ENCODE measurements at regions not wholly inside any gene's neighbourhood (a gene's known extent, or its start where the extent isn't known, plus 50 kb on each side); places are given as distances from the start of the nearest gene placed in this dataset.

DNA sequence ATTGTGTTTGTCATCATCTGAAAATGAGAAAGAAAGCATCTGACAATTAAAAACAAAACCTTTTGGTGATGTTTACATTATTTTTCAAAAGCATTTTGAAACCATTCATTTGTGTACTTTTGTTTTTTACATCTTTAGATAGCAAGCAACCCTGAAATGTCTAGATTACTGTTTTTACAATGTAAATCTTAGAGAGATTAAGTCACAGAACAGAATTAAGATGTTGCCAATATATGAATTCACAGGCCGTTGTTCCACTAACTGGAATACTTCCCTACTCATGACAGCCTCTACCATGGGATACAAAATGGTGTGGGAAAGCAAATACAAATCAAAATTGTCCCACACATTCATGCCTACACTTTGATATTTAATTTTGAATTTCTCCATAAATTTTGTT is 480.0 kb upstream of the ZEB2 start:
- TF ChIP-seq POLR2AphosphoS5 (IDR thresholded peaks at IDR 0.05): no peak
- no peak for TF ChIP-seq EP300 (IDR thresholded peaks at IDR 0.05)
- no peak for TF ChIP-seq POLR2A (IDR thresholded peaks at IDR 0.05)
- no peak for TF ChIP-seq CTCF (IDR thresholded peaks at IDR 0.05)
- H3K36me3 ChIP-seq: no peaks in the 10 kb centered on the region
- ATAC-seq: no peak
- no peaks in the 10 kb centered on the region for H3K27me3 ChIP-seq
- no peak overlapping the region for H3K4me3 ChIP-seq
- H3K4me1 ChIP-seq: no peaks in the 10 kb centered on the region
- WGBS, 2 donors (ENCODE audit: low coverage in 1 of 2): 46 to 73% methylated on average over 1 of the region's 1 CpG
- H3K27ac ChIP-seq: peak overlapping the region in 1 of 4 donors; percentile 26
- no peaks in the 10 kb centered on the region for H3K9me3 ChIP-seq

- H3K4me3 ChIP-seq: no peak overlapping the region
- no peaks in the 10 kb centered on the region for H3K36me3 ChIP-seq
- WGBS, 2 donors (ENCODE audit: low coverage in 1 of 2): 74 to 82% methylated on average over 7 of the region's 7 CpGs
- no peaks in the 10 kb centered on the region for H3K4me1 ChIP-seq
- H3K27ac ChIP-seq: peak overlapping the region in 1 of 4 donors; percentile 26
- TF ChIP-seq CTCF (IDR thresholded peaks at IDR 0.05) (no peak), POLR2A (IDR thresholded peaks at IDR 0.05) (no peak), POLR2AphosphoS5 (IDR thresholded peaks at IDR 0.05) (no peak), EP300 (IDR thresholded peaks at IDR 0.05) (no peak)
- peak; percentile 80 for ATAC-seq
- H3K27me3 ChIP-seq: no peaks in the 10 kb centered on the region
- H3K9me3 ChIP-seq: no peaks in the 10 kb centered on the region
Observed at GRCh38 chr2:144999071-144999875, 479.4 kb upstream of the ZEB2 start.

DNA sequence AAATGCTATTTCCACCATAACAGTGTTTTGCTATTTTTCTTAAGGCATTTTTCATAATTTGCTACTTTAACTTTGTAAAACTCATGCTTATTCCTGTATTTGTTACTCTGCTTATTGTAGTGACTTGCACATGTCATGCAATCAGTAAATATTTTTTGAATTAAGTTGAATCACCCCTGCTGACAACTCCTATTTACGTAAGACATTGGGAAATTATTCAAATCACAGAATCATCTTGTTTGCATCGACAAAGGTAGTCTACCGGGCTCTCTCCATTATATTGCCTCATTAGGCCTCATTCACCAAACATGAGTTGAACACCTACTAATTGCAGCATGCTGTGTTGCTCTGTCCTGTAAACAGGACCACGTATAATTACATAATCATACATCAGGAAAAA is 478.5 kb upstream of the ZEB2 start:
- Histone ChIP-seq H3K9me3 (no peaks in the 10 kb centered on the region), H3K27me3 (no peaks in the 10 kb centered on the region), H3K4me1 (no peaks in the 10 kb centered on the region), H3K36me3 (no peaks in the 10 kb centered on the region), H3K4me3 (no peak overlapping the region), H3K27ac (no peak overlapping the region)
- WGBS, 2 donors (ENCODE audit: low coverage in 1 of 2): 69 to 70% methylated on average over 4 of the region's 4 CpGs
- no peak for TF ChIP-seq POLR2AphosphoS5 (IDR thresholded peaks at IDR 0.05)
- TF ChIP-seq EP300 (IDR thresholded peaks at IDR 0.05): no peak
- no peak for TF ChIP-seq POLR2A (IDR thresholded peaks at IDR 0.05)
- TF ChIP-seq CTCF (IDR thresholded peaks at IDR 0.05): no peak
- ATAC-seq: no peak

DNA sequence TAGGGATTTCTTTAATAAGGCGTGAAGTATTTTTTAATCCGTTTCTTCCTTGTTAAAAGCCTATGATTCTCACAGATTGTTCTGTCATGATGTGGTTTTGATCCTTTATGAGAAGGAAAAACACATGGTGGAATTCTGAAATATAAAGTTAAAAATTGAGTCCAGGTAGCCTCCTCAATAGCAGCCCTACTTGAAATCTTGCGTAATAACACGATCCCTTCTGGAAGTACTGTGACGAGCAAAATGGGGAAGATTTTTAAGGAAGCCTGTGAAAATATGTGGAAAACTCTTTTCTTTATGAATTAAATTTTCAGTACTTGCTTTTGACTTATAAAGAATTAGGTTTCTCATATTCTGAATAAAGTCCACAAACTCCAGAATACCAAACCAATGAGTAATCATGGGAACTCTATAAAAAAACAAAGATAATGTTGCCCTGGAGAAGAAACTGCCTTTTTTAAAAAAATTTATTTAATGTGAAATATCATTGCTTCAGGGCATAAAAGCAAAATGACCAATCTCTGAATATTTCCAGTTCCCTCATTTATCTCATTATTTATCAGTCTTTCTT is 476.4 kb upstream of the ZEB2 start:
- Histone ChIP-seq H3K36me3 (no peaks in the 10 kb centered on the region), H3K27me3 (no peaks in the 10 kb centered on the region), H3K9me3 (no peaks in the 10 kb centered on the region), H3K4me3 (no peak overlapping the region), H3K4me1 (no peaks in the 10 kb centered on the region), H3K27ac (peak overlapping the region in 3 of 4 donors; percentile 7 to 56 (median 51))
- 45 to 60% methylated on average over 5 of the region's 5 CpGs for WGBS, 2 donors (ENCODE audit: low coverage in 1 of 2)
- ATAC-seq: no peak
- TF ChIP-seq POLR2AphosphoS5 (IDR thresholded peaks at IDR 0.05): no peak
- TF ChIP-seq POLR2A (IDR thresholded peaks at IDR 0.05): no peak
- TF ChIP-seq CTCF (IDR thresholded peaks at IDR 0.05): no peak

- H3K27ac ChIP-seq: peak overlapping the region in 2 of 4 donors; percentile 51 to 56
- ATAC-seq: peak; percentile 69
- no peaks in the 10 kb centered on the region for H3K4me1 ChIP-seq
- no peak overlapping the region for H3K4me3 ChIP-seq
- no peaks in the 10 kb centered on the region for H3K9me3 ChIP-seq
- no peak for TF ChIP-seq POLR2AphosphoS5 (IDR thresholded peaks at IDR 0.05)
- TF ChIP-seq EP300 (IDR thresholded peaks at IDR 0.05): no peak
- TF ChIP-seq CTCF (IDR thresholded peaks at IDR 0.05): no peak
- 28 to 67% methylated on average over 1 to 3 of the region's 3 CpGs for WGBS, 2 donors (ENCODE audit: low coverage in 1 of 2)
- H3K27me3 ChIP-seq: no peaks in the 10 kb centered on the region
- no peaks in the 10 kb centered on the region for H3K36me3 ChIP-seq
Observed at GRCh38 chr2:144995482-144995881, 475.6 kb upstream of the ZEB2 start.
